Germinal center (tissue), 1 donor: ENCODE measurements at regions not wholly inside any gene's neighbourhood (a gene's known extent, or its start where the extent isn't known, plus 50 kb on each side); places are given as distances from the start of the nearest gene placed in this dataset.

Experiments
- DNase-seq: peaks from one replicate; pipeline ENCODE4 v3.0.0; 2012; ENCODE audit warnings: mixed read lengths, low spot score

- no peak for DNase-seq
Observed at GRCh38 chr4:24057915-24058559, 168.2 kb upstream of the PPARGC1A start.

GRCh38 chr4:24056289-24056688, 166.4 kb upstream of the PPARGC1A start:
- DNase-seq = no peak

DNA sequence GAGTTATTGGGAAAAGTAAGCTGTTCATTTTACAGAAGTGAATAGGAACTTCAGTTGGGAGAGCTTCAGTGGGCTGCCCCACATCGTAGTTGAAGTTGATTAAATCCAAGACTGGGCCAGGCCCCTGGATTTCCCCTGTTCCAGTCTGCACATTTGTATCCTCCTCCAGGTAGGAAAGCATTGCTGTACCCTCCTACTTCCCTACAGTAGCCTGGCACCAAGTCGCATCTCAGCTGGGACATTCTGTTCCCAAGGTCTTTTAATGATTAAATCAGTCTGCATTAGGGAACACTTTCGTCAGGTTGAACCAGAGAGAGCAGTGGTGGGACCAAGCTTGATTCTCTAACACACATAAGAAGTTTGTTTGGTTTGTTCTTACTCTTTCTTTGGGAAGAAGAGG, 165.8 kb upstream of the PPARGC1A start:
- DNase-seq = no peak

GRCh38 chr4:24054910-24055309, 165.1 kb upstream of the PPARGC1A start:
- DNase-seq = no peak

GRCh38 chr4:24053934-24054333, 164.1 kb upstream of the PPARGC1A start:
- no peak for DNase-seq

DNA sequence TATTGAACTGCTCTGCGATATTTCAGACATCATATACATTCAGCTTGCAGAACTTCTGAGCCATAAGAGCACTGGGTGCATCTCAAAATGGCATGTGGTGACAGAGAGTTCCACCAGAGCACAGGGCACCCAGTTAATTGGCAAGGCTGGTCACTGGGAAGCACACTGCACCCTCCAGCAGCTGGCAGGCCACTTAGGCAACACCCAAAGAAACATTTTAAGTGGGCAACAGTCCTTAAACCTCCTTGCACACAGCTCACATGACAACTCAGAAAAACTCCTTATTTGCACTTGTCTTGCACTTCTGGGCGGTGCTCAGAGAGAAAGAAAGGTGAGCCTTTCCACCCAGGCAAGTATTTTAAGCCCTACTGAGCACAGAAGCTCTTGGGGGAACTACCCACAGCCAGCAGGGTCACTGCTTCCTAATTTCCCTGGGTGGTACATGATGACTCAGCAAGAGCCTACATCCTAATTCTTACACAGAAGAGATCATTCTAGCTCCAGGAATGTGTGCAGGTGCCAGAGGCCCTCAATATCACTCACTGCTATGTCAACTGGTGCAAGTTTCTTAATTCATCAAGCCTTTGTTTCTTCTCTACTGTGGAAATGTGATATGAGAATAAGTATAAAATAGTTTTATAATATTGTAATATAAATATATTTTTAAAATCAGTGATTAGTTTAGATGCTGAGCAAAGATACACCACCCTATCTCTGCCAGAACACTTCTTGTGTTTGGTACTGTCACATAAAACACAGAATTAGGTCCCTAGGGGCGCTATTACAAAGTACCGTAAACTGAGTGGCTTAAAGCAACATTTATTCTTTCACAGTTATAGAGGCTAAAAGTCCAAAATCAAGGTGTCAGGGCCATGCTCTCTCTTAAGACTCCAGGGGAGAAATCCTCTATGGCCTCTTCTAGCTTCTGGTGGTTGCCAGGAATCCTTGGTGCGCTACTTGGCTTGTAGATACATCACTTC, 155.1 kb upstream of the PPARGC1A start:
- DNase-seq = no peak

DNA sequence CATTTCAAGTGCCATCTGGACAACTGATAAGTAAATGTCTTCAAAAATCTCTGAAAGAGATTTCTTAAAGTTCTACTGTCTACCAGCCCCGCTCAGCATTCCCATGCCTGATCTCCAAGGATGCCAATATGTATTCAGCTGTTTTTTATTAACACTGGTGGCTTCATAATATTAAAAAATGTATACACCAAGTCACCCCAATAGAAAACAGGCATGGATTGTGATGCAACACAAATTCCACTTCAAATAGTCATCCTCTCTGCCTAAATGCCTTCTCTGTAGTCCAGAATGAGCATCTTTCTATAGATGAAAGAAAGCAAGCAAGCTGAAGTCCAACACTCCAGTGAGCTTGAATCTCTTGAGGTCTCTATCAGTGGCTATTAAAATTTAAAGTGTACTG, 152.2 kb upstream of the PPARGC1A start:
- DNase-seq = no peak

DNA sequence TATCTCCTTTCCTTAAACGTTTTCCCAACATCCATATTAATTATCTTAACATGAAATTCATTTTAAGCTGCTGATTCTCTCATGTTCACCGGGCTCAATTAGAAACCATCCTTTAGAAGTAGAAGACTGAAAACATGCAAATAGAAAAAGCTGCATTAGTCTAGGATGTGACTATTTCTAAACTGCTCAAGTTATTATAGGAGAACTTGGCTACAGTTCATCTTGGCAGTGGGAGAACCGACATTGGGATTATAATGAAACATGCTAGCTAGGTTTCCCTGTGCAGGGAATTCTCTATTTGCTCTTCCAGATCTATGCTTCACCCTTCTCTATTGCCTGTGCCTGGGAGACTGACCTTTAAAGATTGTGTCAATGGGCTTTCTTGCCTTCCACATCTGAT, 151.0 kb upstream of the PPARGC1A start:
- no peak for DNase-seq

DNA sequence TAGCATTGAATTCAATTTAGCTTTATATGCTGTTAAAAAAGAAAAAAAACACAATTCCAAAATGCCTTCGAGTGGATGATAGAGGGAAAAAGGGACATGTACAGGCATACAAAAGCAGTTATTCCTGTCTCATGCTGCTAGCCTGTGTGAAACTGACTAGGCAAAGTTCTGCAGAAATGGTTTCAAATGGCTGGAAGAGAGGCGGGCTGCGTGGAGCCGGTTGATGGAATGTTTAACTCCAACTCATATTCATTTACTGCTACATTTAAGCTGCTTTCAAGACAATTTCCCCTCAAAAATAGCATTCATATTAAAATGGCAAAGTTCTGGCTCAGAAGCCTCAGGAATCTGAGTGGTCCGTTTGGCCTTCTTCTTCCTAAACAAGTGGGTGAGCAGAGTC, 143.8 kb upstream of the PPARGC1A start:
- no peak for DNase-seq

DNA sequence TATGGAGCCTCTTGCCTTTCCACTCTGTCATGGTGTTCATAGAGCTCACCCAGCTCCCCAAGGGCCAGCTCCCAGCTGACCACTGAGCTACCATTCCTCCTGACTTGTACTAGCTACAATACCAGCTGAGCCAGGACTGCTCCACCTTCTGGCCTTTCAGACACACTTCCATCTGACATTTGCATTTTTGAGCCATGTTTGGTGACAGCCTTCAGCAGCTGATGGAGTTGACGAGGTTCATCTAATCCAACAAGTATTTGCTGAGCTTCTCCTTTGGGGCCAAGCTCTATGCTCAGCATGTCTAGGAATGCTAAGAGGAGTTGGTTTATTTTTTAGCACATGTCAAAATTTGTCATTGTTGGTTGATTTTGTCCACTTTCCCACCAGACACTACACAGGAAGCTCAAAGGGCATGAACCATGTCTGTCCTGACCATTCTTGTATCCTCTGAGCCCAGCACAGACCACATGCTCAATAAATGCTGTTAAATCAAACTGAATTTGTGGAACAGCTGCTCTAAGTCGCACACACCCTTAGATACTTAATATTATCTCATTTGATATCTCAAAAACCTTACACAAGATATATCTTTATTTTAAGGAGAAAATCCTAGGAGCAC, 142.6 kb upstream of the PPARGC1A start:
- peak; percentile 9 for DNase-seq

- no peak for DNase-seq
Observed at GRCh38 chr4:24026596-24026995, 136.7 kb upstream of the PPARGC1A start.

DNA sequence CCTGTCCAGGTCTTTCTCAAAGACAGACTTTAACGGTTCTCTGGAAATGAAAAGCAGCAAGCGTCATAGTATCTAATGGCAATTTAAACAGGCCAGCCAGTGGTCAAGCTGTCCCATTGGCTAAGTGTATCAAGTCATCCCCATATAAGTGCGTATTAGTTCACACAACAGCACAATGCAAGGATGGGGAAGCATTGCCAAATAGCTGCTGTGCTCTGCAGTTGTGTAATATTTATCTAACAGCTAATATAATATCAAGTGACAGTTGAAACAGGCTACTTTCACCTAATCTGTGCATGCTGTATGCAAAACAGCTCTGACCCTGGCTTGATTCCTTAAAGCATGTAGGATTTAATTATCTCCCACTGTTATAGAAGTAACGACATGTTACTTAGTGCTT, 134.8 kb upstream of the PPARGC1A start:
- DNase-seq = no peak

DNA sequence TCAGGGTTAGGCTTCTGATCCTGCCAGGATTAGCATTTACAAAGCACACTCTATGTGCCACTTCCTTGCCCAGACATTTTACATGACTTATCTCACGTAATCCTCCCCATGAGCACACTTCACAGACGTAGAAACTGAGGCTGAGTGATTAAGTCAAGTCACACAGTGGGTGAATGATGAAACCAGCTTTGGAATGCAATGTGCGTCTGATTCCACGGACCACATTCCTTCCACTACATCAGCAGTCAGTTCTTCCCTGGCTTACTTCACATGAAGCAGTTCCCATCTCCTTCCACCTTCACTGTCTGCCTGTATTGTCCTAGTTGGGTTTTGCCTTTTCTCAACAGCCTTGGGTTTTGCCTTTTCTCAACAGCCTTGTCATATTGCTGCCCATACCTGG, 134.3 kb upstream of the PPARGC1A start:
- DNase-seq = no peak

DNA sequence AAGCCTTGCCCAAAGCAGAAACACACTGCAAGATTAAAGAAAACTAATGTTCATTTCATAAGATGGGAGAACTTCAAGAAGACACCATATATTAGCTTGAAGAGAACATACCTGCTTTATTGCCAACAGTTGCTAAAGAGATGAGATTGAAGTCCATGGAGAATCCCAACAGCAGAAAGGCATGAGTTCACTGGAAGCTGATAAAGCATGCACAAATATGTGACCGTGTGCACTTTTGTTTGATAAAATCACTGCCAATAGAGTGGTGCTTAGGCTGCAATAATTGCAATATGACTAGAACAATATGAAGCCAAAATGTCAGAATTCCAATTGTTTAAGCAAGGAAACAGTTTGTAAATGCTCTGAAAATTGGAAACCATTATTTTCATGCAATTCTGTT, 125.9 kb upstream of the PPARGC1A start:
- no peak for DNase-seq

DNA sequence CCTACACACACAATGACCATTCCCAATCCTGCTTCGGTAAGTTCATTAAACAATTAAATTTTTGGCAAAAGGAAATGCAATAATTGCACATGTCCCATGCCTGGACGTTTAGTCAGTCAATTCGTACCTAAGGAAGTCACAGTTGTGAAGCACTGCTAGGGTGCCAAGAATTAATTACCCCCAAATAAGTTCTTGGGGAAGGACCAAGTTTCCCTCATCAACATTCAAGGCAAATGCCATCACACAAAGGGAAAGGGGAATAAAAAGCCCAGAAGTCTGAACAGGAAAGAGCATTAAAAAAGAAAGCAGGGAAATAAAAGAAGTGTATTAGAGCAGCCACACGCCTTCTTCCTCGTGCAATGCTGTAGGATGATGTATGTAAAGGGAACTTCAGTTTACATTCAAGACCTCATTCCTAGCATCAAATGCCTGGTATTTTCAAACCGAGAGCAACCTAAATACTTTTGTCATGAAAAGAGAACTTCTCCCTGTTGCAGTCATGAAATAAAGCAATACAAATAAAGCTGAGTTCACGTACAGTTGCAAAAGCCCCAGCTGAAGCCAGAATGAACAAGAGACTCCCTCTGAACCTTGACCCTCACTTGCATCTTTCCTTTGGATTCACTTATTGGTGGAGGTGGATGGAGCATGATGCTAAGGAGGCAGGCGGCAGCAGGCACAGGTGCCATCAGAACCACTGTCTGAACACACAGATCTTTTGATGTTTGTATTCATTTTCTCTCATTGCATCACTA, 124.0 kb upstream of the PPARGC1A start:
- no peak for DNase-seq

- DNase-seq = no peak
Observed at GRCh38 chr4:24010994-24011393, 121.1 kb upstream of the PPARGC1A start.

- DNase-seq = no peak
Observed at GRCh38 chr4:24010573-24010972, 120.7 kb upstream of the PPARGC1A start.

DNA sequence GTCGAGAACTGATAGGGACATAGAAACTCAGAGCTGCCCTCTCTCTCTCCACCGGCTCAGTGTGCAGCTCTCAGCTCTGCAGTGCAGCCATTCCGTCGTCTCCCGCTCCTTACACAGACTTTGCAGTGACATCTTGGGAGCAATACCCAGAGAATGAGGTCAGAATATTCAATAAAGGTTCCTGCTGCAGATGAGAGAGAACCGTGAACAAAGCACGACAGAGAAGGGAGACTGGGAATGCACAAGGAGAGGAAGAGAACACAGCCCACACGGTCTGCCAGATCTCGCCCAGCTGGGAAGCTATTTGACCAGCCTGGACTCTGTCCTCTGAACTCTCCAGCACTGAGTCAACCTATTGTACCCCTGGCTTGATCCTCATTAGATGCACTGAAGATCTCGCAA, 118.0 kb upstream of the PPARGC1A start:
- DNase-seq = no peak

DNA sequence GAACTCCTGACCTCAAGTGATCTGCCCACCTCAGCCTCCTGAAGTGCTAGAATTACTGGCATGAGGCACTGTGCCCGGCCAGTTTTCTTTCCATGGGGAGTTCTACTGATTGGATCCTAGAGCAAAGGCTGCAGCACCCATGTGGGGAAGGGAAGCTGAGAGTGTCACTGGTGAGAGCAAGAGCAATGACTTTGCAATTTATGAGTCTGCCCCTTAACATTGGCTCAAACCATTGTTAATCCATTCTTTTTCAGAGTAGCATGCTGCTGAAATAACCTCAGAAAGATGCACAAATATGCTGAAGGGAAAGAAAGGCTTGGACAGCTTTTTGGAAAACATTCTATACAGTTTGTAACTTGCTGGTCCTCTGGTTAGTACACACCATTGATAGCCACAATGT, 116.4 kb upstream of the PPARGC1A start:
- DNase-seq = no peak

- no peak for DNase-seq
Observed at GRCh38 chr4:24003926-24004325, 114.1 kb upstream of the PPARGC1A start.

- DNase-seq = no peak
Observed at GRCh38 chr4:24003496-24003895, 113.6 kb upstream of the PPARGC1A start.

- DNase-seq = no peak
Observed at GRCh38 chr4:24002330-24002966, 112.6 kb upstream of the PPARGC1A start.
